ENCODE measurements at regions not wholly inside any gene's neighbourhood (a gene's known extent, or its start where the extent isn't known, plus 50 kb on each side); places are given as distances from the start of the nearest gene placed in this dataset.

DNA sequence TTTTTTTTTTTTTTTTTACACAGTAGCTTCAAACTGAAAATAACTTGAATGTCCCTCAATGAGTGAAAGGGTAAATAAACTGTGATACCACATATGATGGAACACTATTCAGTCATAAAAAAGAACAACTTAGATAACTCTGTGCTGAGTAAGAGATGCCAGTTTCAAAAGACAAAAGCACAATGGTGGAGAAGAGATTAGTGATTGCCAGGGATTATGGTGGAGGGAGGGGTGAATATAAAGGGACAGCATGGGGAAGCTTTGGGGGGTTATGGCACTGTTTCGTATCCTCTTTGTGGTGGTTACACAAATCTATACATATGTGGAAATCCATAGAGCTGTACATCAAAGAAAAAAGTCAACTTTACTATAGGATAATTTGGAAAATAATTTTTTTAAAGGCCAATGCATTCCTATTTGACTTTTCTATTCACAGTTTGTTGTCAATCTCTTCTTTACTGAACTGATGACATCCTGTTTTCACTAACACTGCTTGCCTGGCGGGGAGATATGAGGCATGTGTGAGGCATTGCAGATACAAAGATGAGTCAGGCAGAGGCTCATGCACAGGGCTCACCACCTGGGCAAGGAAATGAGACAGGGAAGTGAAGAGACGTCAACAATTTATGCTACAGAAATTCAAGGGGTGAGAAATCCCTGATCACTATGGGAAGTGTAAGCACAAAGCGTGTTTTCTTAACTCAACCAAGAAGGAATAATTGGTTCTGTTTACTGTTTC, 302.7 kb downstream of the DUSP10 start:
- no peak overlapping the region for H3K27ac ChIP-seq
- no peaks in the 10 kb centered on the region for H3K4me1 ChIP-seq
- no peak for DNase-seq
- intact Hi-C loops (cut with DNase I) = loop anchor here (10.0 kb wide), 2 partner anchors 564 to 624 kb away; partner anchors contain the start of gene HLX
- no peaks in the 10 kb centered on the region for H3K9me3 ChIP-seq
- no peaks in the 10 kb centered on the region for H3K27me3 ChIP-seq
- no peak overlapping the region for H3K9ac ChIP-seq (ENCODE audit: low read depth in 2 of 2, low read length in 2 of 2)
- TF ChIP-seq, protein P1, sequence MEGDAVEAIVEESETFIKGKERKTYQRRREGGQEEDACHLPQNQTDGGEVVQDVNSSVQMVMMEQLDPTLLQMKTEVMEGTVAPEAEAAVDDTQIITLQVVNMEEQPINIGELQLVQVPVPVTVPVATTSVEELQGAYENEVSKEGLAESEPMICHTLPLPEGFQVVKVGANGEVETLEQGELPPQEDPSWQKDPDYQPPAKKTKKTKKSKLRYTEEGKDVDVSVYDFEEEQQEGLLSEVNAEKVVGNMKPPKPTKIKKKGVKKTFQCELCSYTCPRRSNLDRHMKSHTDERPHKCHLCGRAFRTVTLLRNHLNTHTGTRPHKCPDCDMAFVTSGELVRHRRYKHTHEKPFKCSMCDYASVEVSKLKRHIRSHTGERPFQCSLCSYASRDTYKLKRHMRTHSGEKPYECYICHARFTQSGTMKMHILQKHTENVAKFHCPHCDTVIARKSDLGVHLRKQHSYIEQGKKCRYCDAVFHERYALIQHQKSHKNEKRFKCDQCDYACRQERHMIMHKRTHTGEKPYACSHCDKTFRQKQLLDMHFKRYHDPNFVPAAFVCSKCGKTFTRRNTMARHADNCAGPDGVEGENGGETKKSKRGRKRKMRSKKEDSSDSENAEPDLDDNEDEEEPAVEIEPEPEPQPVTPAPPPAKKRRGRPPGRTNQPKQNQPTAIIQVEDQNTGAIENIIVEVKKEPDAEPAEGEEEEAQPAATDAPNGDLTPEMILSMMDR (IDR thresholded peaks at IDR 0.05) = no peak
- H3K4me3 ChIP-seq = no peak overlapping the region
- H3K36me3 ChIP-seq = no peaks in the 10 kb centered on the region

DNA sequence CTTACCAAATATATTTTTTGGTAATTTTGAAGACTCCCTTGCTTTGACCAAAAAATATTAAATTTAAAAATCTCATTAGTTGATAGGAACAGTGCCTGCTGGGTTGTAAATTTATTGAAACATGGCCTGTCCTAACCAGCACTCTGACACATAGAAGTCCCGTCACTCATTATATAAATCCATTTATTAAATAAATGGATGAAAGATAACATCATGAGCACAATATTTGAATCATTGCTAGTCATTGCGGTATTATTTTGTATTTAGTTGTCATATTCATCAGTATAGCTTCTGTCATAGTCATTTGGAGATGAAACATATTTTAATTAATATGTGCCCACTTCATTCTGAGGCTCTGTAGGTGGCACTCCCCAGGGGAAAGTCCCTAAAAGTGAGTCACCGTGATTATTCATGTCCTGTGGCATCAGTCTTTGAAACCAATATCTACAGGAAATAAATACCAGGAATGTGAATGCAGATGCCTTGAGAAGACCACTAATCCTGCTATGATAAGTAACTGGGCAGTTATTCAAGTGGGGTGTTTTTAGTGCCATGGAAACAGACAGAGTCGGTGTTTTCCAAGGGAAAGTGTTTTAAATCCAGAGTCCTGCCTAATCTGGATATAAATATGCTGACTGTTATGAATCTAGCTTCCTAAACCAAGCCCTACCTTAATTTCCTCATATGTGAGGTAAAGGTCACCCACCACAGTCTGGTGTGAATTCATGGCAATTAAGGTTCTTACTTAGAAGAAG, 302.0 kb downstream of the DUSP10 start:
- no peaks in the 10 kb centered on the region for H3K4me1 ChIP-seq
- H3K9ac ChIP-seq (ENCODE audit: low read depth in 2 of 2, low read length in 2 of 2) = no peak overlapping the region
- no peak for DNase-seq

DNA sequence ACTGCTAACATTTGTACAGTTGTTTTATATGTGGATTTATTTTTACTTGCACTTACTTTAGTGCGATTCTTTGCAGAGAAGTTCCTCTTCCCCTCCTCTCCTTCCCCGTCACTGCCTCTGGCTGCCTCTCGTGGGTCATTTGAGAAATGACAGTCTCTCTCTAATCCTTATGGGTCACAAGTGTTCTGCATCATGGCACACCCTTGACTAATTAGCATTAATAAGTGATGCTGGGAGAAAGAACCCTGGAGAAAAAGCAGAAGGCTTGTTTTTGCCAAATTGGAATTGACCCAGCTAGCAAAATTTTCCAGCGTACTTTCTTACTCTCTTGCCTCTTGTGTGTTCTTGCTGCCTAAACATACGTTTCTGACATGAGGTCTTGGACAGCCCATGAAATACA, 301.2 kb downstream of the DUSP10 start:
- DNase-seq = no peak
- H3K27me3 ChIP-seq = no peaks in the 10 kb centered on the region
- TF ChIP-seq, protein P1 (IDR thresholded peaks at IDR 0.05) = no peak

More for the DNA sequence above, 302.0 kb downstream of the DUSP10 start:
- intact Hi-C loops (cut with DNase I) = loop anchor here (10.0 kb wide), 2 partner anchors 565 to 625 kb away; partner anchors contain the start of gene HLX
- TF ChIP-seq, protein P1 (IDR thresholded peaks at IDR 0.05) = no peak
- Histone ChIP-seq H3K27ac (no peak overlapping the region), H3K36me3 (no peaks in the 10 kb centered on the region), H3K4me3 (no peak overlapping the region), H3K27me3 (no peaks in the 10 kb centered on the region), H3K9me3 (no peaks in the 10 kb centered on the region)

DNA sequence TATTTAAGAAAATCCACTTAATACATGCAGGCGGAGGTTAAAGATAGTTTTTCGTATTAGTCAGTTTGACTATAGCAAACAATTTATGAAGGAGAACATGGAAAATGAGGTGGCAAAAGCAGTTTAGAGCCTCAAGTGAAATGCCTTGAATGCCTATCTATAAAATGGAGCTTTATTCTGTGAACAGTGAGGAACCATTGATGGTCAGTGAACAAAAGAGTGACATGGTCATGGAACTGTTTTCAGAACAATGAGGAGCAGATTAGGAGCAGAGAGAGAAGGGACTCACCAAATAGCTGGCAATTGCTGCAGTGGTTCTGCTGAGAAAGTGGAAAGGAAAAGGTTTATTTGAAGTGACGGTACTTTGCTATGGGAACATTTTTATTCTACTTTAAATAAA, 299.8 kb downstream of the DUSP10 start:
- TF ChIP-seq, protein P1 (IDR thresholded peaks at IDR 0.05) = no peak
- Histone ChIP-seq H3K9me3 (no peaks in the 10 kb centered on the region), H3K4me3 (no peak overlapping the region), H3K4me1 (no peaks in the 10 kb centered on the region), H3K9ac (ENCODE audit: low read depth in 2 of 2, low read length in 2 of 2) (no peak overlapping the region), H3K27me3 (no peaks in the 10 kb centered on the region), H3K36me3 (no peaks in the 10 kb centered on the region), H3K27ac (no peak overlapping the region)
- no peak for DNase-seq
- intact Hi-C loops (cut with DNase I) = no loop called here

More for the DNA sequence above, 301.2 kb downstream of the DUSP10 start:
- Histone ChIP-seq H3K4me1 (no peaks in the 10 kb centered on the region), H3K36me3 (no peaks in the 10 kb centered on the region), H3K9ac (ENCODE audit: low read depth in 2 of 2, low read length in 2 of 2) (no peak overlapping the region), H3K9me3 (no peaks in the 10 kb centered on the region), H3K27ac (no peak overlapping the region), H3K4me3 (no peak overlapping the region)
- intact Hi-C loops (cut with DNase I) = no loop called here

DNA sequence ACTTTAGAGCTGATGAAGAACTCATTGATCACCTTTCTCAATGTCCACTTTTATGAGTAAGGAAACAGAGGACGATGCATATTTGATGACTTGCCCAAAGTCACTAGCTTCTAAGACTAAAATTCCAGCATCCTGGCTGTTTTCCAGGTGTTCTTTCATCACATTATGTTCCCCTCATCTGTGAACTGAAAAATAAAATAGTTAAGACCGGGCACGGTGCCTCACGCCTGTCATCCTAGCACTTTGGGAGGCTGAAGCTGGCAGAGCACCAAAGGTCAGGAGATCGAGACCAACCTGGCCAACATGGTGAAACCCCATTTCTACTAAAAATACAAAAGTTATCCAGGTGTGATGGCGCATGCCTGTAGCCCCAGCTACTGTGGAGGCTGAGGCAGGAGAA, 297.5 kb downstream of the DUSP10 start:
- Histone ChIP-seq H3K9ac (ENCODE audit: low read depth in 2 of 2, low read length in 2 of 2) (no peak overlapping the region), H3K9me3 (no peaks in the 10 kb centered on the region), H3K27ac (no peak overlapping the region), H3K4me1 (no peaks in the 10 kb centered on the region), H3K36me3 (no peaks in the 10 kb centered on the region), H3K27me3 (no peaks in the 10 kb centered on the region), H3K4me3 (no peak overlapping the region)
- intact Hi-C loops (cut with DNase I) = no loop called here
- no peak for DNase-seq
- TF ChIP-seq, protein P1 (IDR thresholded peaks at IDR 0.05) = no peak
